Right lobe of liver (tissue), 6 donors: ENCODE measurements at regions not wholly inside any gene's neighbourhood (a gene's known extent, or its start where the extent isn't known, plus 50 kb on each side); places are given as distances from the start of the nearest gene placed in this dataset.

Experiments used
- ATAC-seq, 4 donors: fragments of 200-7000 bp; cut with Tn5 transposase; one replicate each; pipeline ENCODE4 v1.9.1; 2020; ENCODE audit warnings: mild to moderate bottlenecking in 4 of 4, moderate library complexity in 4 of 4
- DNase-seq, 3 donors: peaks; one replicate each; pipeline ENCODE4 v3.0.0-alpha.2; 2020
- H3K27ac ChIP-seq, 3 donors: fragments of 200-600 bp; one replicate each; pipeline ENCODE4 v1.8.0; 2022
- H3K27me3 ChIP-seq, 2 donors: fragments of 200-600 bp; one replicate each; pipeline ENCODE4 v1.8.0; 2022
- H3K36me3 ChIP-seq, 4 donors: fragments of 200-600 bp; sonication (generic) in 1 of 4; one replicate each; pipeline versions ENCODE4 v1.5.1 to v1.8.0; 2017 to 2022; ENCODE audit warnings: control low read depth in 1 of 4
- H3K4me1 ChIP-seq, 4 donors: fragments of 200-600 bp; sonication (generic) in 1 of 4; one replicate each; pipeline versions ENCODE4 v1.5.1 to v1.8.0; 2017 to 2022; ENCODE audit warnings: control low read depth in 1 of 4
- H3K4me3 ChIP-seq, 3 donors: fragments of 200-600 bp; one replicate each; pipeline ENCODE4 v1.8.0; 2022
- H3K9me3 ChIP-seq, 4 donors: fragments of 200-600 bp; sonication (generic) in 1 of 4; one replicate each; pipeline versions ENCODE4 v1.5.1 to v1.8.0; 2017 to 2022; ENCODE audit warnings: control low read depth in 1 of 4
- CTCF ChIP-seq, 4 donors: fragments of 200-600 bp in 3 of 4; fragments of 450-650 bp in 1 of 4; IDR thresholded peaks; one replicate each; pipeline versions ENCODE4 v1.5.1 to v1.8.0; 2016 to 2022; ENCODE audit warnings: antibody characterized with exemption in 4 of 4, mild to moderate bottlenecking in 2 of 4
- POLR2A ChIP-seq: fragments of 450-650 bp; IDR thresholded peaks from one replicate; pipeline ENCODE4 v1.6.1; 2017; ENCODE audit warnings: antibody characterized with exemption, mild to moderate bottlenecking
- WGBS: methylation state at CpG from one replicate; pipeline ENCODE4 v1.1.6; 2018; ENCODE audit warnings: low coverage, low lambda C conversion rate; ENCODE audit not compliant: insufficient coverage; ENCODE audit errors: missing lambda C conversion rate; 5-methylcytosine and 5-hydroxymethylcytosine counted together
- intact Hi-C, 2 donors: fragments of 100-400 bp; cut with DNase I; formaldehyde crosslinking; loops; one replicate each; pipeline versions ENCODE4 v1.11.2 to v1.14.1; 2022
- donor health status: DM: no; HTN: yes; CAD: no.
- donor health status: DM: no; HTN: no; CAD: no.
- donor health status: DM: no; HTN: no; CAD: no.
- donor health status: DM: no; HTN: yes; CAD: no.
- donor health status: DM: no; HTN: yes; CAD: no.

- H3K9me3 ChIP-seq: no peaks in the 10 kb centered on the region
- DNase-seq: no peak
- no peaks in the 10 kb centered on the region for H3K36me3 ChIP-seq
- H3K27ac ChIP-seq: no peak overlapping the region
- no peaks in the 10 kb centered on the region for H3K4me1 ChIP-seq
- no peak overlapping the region for H3K4me3 ChIP-seq
- H3K27me3 ChIP-seq: no peaks in the 10 kb centered on the region
- WGBS: 78% methylated on average over 2 of the region's 2 CpGs
- no peak for ATAC-seq
- intact Hi-C loops: no loop called here
- TF ChIP-seq CTCF (IDR thresholded peaks at IDR 0.05): no peak
Measured at GRCh38 chr6:139784222-139784769, 409.8 kb upstream of the CITED2 start.

GRCh38 chr6:139779988-139780774 is 405.7 kb upstream of the CITED2 start:
- TF ChIP-seq CTCF (IDR thresholded peaks at IDR 0.05) (no peak), POLR2A (no peak)
- intact Hi-C loops: no loop called here
- no peak overlapping the region for H3K27ac ChIP-seq
- H3K4me1 ChIP-seq: no peaks in the 10 kb centered on the region
- no peaks in the 10 kb centered on the region for H3K36me3 ChIP-seq
- no peaks in the 10 kb centered on the region for H3K27me3 ChIP-seq
- H3K9me3 ChIP-seq: no peaks in the 10 kb centered on the region
- no peak for ATAC-seq
- no peak overlapping the region for H3K4me3 ChIP-seq
- DNase-seq: no peak
- WGBS: 92% methylated on average over 7 of the region's 8 CpGs

- Histone ChIP-seq H3K27me3 (no peaks in the 10 kb centered on the region), H3K36me3 (no peaks in the 10 kb centered on the region), H3K27ac (no peak overlapping the region), H3K9me3 (no peaks in the 10 kb centered on the region), H3K4me1 (no peaks in the 10 kb centered on the region), H3K4me3 (no peak overlapping the region)
- DNase-seq (no peak), ATAC-seq (peak in 1 of 4 donors; percentile 41)
- intact Hi-C loops: no loop called here
- TF ChIP-seq POLR2A: no peak
- TF ChIP-seq CTCF (IDR thresholded peaks at IDR 0.05): no peak
- WGBS: 76% methylated on average over 4 of the region's 5 CpGs
Measured at GRCh38 chr6:139778688-139779087, 404.2 kb upstream of the CITED2 start.

- Histone ChIP-seq H3K9me3 (no peaks in the 10 kb centered on the region), H3K4me1 (no peaks in the 10 kb centered on the region), H3K27ac (no peak overlapping the region), H3K4me3 (no peak overlapping the region), H3K36me3 (no peaks in the 10 kb centered on the region), H3K27me3 (no peaks in the 10 kb centered on the region)
- DNase-seq (no peak), ATAC-seq (no peak)
- 85% methylated on average over 2 of the region's 4 CpGs for WGBS
- intact Hi-C loops: no loop called here
- no peak for TF ChIP-seq CTCF (IDR thresholded peaks at IDR 0.05)
- TF ChIP-seq POLR2A: no peak
Measured at GRCh38 chr6:139778106-139778505, 403.7 kb upstream of the CITED2 start.
